ENCODE measurements at regions not wholly inside any gene's neighbourhood (a gene's known extent, or its start where the extent isn't known, plus 50 kb on each side); places are given as distances from the start of the nearest gene placed in this dataset.
A peak's percentile ranks its signal among the peaks of the same experiment; 100 is the strongest.

GRCh38 chr1:209412566-209412965 lies 170.9 kb upstream of the CAMK1G start:
- DNase-seq (ENCODE audit: low read depth): no peak
- TF ChIP-seq, protein P1, sequence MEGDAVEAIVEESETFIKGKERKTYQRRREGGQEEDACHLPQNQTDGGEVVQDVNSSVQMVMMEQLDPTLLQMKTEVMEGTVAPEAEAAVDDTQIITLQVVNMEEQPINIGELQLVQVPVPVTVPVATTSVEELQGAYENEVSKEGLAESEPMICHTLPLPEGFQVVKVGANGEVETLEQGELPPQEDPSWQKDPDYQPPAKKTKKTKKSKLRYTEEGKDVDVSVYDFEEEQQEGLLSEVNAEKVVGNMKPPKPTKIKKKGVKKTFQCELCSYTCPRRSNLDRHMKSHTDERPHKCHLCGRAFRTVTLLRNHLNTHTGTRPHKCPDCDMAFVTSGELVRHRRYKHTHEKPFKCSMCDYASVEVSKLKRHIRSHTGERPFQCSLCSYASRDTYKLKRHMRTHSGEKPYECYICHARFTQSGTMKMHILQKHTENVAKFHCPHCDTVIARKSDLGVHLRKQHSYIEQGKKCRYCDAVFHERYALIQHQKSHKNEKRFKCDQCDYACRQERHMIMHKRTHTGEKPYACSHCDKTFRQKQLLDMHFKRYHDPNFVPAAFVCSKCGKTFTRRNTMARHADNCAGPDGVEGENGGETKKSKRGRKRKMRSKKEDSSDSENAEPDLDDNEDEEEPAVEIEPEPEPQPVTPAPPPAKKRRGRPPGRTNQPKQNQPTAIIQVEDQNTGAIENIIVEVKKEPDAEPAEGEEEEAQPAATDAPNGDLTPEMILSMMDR (conservative IDR thresholded peaks at IDR 0.05; ENCODE audit: low read depth, low read length): no peak
- H3K4me3 ChIP-seq (ENCODE audit: low read depth, low read length): no peak overlapping the region

DNA sequence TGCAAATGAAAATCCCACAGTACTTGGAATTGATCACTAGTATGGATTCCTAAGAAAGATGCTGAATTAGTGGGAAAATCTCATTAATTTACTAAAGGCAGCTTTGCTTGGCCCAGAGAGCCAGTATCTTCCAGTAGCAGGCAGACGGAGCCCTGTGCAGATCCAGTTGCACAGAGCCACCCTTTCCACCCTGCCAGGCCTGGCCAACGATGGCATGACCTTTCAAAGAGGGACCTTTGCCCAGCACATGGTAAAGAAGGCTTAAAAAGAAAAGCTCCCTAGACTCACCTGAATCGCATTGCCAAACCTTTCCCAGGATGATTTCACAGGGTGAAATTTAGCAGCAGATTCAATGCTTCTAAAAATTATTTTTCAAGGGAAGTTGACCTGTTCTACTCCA lies 170.5 kb upstream of the CAMK1G start:
- no peak overlapping the region for H3K4me3 ChIP-seq (ENCODE audit: low read depth, low read length)
- TF ChIP-seq, protein P1 (conservative IDR thresholded peaks at IDR 0.05; ENCODE audit: low read depth, low read length): no peak
- DNase-seq (ENCODE audit: low read depth): no peak

DNA sequence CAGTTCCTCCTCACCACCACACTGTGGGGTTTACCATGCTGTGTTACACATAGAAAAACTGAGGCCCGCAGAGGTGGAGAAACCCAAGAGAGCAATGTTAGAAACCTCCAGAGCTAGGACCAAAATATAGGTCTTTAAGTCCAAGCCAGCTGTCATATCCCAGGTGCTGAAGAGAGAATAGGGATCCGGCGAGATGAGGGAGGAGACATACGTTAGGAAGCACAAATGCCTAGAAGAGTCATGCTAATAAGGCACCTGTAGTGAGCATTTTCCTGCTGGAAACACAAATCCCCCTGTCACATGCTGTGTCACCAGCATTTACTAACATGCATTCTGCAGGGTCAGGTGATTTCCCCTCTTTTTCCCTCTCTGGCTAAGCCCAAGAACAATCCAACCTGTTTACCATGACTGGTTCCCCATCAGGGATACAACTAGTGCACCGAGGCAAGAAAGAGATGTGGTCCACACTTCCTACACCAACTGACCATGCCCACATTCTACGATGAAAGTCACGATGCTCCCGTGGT lies 168.6 kb upstream of the CAMK1G start:
- DNase-seq (ENCODE audit: low read depth): no peak
- H3K4me3 ChIP-seq (ENCODE audit: low read depth, low read length): no peak overlapping the region
- TF ChIP-seq, protein P1 (conservative IDR thresholded peaks at IDR 0.05; ENCODE audit: low read depth, low read length): no peak

- peak; percentile 75 for DNase-seq (ENCODE audit: low read depth)
- no peak overlapping the region for H3K4me3 ChIP-seq (ENCODE audit: low read depth, low read length)
- TF ChIP-seq, protein P1 (conservative IDR thresholded peaks at IDR 0.05; ENCODE audit: low read depth, low read length): no peak
These were observed 167.5 kb upstream of the CAMK1G start for GRCh38 chr1:209416039-209416438.

DNA sequence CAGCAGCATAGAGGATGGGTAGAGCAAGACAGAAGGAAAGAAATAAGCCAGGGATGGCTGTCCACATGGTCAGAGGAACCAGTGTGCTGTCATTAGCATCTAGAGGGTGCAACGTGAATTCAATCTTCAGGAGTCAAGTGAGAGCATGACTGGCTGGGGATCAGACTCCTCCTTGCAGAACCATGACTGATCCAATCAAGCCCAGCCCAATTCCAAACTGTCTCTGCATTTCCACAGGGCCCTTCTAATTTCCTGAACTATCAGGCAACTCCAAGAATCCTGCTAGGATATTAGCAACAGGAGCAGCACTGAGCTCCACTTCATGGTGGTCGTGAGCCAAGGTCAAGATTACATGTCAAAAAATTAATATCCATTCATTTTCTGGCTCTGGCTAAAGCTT lies 166.8 kb upstream of the CAMK1G start:
- no peak for DNase-seq (ENCODE audit: low read depth)
- H3K4me3 ChIP-seq (ENCODE audit: low read depth, low read length): no peak overlapping the region
- TF ChIP-seq, protein P1 (conservative IDR thresholded peaks at IDR 0.05; ENCODE audit: low read depth, low read length): no peak

DNA sequence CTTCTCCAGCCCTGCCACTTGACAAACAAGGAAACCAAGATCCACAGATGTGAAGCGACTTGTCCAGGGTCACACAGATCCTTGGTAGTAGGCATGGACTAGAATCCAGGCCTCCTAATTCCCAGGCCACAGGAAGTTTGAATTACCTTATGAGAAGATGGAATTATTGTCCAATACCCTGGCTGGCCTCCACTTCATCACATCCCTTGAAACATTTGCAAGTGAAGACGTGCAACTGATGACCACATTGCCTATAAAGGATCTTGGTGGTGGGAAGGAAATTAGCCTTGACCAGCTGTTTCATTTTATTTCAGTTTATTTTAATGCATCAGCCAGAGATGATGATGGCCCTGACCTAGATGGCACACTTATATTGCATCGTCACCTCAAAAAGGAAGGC lies 165.8 kb upstream of the CAMK1G start:
- TF ChIP-seq, protein P1 (conservative IDR thresholded peaks at IDR 0.05; ENCODE audit: low read depth, low read length): no peak
- DNase-seq (ENCODE audit: low read depth): no peak
- no peak overlapping the region for H3K4me3 ChIP-seq (ENCODE audit: low read depth, low read length)

DNA sequence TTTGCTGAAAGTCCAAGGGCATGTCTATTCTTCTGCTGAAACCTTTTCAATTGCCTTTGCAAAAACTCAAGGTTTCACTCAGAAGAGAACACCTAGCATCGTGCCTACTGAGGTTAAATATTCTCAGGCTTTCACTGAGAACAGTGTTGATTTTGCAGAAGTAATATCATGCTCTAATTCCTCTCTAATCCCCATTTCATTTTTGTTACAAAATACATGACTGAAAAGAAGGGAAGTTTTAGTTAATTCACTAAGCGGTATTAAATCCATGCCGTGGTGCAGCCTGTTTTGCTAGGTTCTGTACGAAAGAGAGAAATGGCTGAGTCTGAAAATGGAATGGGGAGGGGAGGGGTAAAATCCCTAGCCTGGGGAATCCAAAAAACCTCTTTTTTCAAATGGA lies 163.2 kb upstream of the CAMK1G start:
- H3K4me3 ChIP-seq (ENCODE audit: low read depth, low read length): no peak overlapping the region
- no peak for DNase-seq (ENCODE audit: low read depth)
- TF ChIP-seq, protein P1 (conservative IDR thresholded peaks at IDR 0.05; ENCODE audit: low read depth, low read length): no peak
